ENCODE measurements at regions not wholly inside any gene's neighbourhood (a gene's known extent, or its start where the extent isn't known, plus 50 kb on each side); places are given as distances from the start of the nearest gene placed in this dataset.

DNA sequence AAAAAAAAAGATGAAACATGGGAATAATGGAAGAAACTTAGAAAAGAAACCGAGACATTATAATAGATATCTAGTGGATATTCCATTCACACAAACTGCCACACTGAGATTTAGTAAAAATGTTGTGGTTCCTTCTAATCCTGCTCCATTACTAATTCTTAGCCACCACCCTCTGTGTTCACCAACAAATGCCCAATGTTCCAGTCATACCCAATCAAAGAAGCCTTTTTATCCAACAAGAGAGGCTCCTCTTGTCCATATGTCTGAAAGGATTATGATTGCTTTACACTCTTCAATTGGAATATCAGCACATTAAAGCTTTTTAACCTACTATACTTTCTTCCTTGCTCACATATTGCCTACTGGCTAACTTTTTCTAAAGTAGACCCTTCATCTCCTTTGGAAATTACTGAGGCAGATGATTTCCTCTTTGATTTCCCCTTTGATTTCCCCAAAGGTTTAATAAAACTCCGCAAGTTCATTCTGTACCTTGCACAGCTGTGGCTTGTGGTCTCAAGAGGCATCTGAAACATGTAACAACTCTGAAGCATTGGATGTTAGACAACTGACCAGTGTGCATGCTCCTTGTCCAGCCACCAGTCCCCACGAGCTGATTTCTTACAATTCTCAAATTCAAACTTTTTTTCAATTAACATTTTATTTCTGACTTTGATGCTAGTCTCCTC lies 305.6 kb upstream of the LYPLAL1 start:
- in situ Hi-C loops (cut with HindIII; ENCODE audit: low pct_ligation_motif_present, low sequenced_read_pairs) = no loop called here
- peak overlapping the region; percentile 38 for H3K27ac ChIP-seq
- no peaks in the 10 kb centered on the region for H3K36me3 ChIP-seq (replicated peaks)
- no peak overlapping the region for H3K4me3 ChIP-seq (ENCODE audit: low read depth, low read length)
- H3K27me3 ChIP-seq (replicated peaks) = no peaks in the 10 kb centered on the region
- DNase-seq = peak; percentile 48
- TF ChIP-seq, protein P1, sequence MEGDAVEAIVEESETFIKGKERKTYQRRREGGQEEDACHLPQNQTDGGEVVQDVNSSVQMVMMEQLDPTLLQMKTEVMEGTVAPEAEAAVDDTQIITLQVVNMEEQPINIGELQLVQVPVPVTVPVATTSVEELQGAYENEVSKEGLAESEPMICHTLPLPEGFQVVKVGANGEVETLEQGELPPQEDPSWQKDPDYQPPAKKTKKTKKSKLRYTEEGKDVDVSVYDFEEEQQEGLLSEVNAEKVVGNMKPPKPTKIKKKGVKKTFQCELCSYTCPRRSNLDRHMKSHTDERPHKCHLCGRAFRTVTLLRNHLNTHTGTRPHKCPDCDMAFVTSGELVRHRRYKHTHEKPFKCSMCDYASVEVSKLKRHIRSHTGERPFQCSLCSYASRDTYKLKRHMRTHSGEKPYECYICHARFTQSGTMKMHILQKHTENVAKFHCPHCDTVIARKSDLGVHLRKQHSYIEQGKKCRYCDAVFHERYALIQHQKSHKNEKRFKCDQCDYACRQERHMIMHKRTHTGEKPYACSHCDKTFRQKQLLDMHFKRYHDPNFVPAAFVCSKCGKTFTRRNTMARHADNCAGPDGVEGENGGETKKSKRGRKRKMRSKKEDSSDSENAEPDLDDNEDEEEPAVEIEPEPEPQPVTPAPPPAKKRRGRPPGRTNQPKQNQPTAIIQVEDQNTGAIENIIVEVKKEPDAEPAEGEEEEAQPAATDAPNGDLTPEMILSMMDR (IDR thresholded peaks at IDR 0.05; ENCODE audit: low read depth, low read length, missing control alignments) = no peak

DNA sequence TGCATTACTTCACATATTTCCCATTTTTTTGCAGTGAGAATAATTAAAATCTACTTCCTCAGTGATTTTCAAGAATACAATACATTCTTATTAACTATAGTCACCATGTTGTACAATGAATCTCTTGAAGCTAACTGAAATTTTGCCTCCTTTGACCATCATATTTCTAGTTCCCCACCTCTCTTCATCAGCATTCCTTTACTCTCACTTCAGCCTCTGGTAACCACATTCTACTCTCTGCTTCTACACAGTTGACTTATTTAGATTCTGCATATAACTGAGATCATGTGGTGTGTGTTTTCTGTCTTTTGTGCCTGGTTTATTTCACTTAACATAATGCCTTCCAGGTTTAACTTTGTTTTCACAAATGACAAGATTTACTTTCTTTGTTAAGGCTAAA lies 304.4 kb upstream of the LYPLAL1 start:
- TF ChIP-seq, protein P1 (IDR thresholded peaks at IDR 0.05; ENCODE audit: low read depth, low read length, missing control alignments) = no peak
- Histone ChIP-seq H3K4me3 (ENCODE audit: low read depth, low read length) (no peak overlapping the region), H3K27ac (no peak overlapping the region), H3K27me3 (replicated peaks) (no peaks in the 10 kb centered on the region), H3K36me3 (replicated peaks) (no peaks in the 10 kb centered on the region)
- in situ Hi-C loops (cut with HindIII; ENCODE audit: low pct_ligation_motif_present, low sequenced_read_pairs) = no loop called here
- DNase-seq = no peak

DNA sequence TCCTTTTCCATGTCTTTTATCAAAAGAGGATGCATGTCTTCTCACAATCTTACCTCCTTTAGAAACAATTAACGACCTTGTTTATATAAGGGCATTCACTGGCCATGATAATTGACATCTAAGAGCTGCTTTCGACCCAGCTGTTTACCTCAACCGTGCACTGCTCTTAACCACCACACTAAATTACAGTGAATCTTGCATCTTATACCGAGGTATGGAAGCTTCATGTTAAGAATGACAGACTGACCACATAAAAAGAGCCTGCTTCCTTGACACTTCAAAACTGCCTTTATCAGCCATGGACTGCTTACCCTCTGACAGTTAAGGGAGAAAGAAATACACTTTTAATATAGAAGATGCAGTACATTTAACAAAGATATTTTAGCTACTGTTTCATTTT lies 301.7 kb upstream of the LYPLAL1 start:
- Histone ChIP-seq H3K36me3 (replicated peaks) (no peaks in the 10 kb centered on the region), H3K27ac (no peak overlapping the region), H3K4me3 (ENCODE audit: low read depth, low read length) (no peak overlapping the region), H3K27me3 (replicated peaks) (no peaks in the 10 kb centered on the region)
- no peak for DNase-seq
- TF ChIP-seq, protein P1 (IDR thresholded peaks at IDR 0.05; ENCODE audit: low read depth, low read length, missing control alignments) = no peak
- in situ Hi-C loops (cut with HindIII; ENCODE audit: low pct_ligation_motif_present, low sequenced_read_pairs) = no loop called here

- no peak for DNase-seq
- Histone ChIP-seq H3K36me3 (replicated peaks) (no peaks in the 10 kb centered on the region), H3K27ac (no peak overlapping the region), H3K27me3 (replicated peaks) (no peaks in the 10 kb centered on the region), H3K4me3 (ENCODE audit: low read depth, low read length) (no peak overlapping the region)
- in situ Hi-C loops (cut with HindIII; ENCODE audit: low pct_ligation_motif_present, low sequenced_read_pairs) = no loop called here
- TF ChIP-seq, protein P1 (IDR thresholded peaks at IDR 0.05; ENCODE audit: low read depth, low read length, missing control alignments) = no peak
These were observed 300.8 kb upstream of the LYPLAL1 start for GRCh38 chr1:218872928-218873327.

- no peaks in the 10 kb centered on the region for H3K36me3 ChIP-seq (replicated peaks)
- TF ChIP-seq, protein P1 (IDR thresholded peaks at IDR 0.05; ENCODE audit: low read depth, low read length, missing control alignments) = no peak
- H3K27me3 ChIP-seq (replicated peaks) = no peaks in the 10 kb centered on the region
- in situ Hi-C loops (cut with HindIII; ENCODE audit: low pct_ligation_motif_present, low sequenced_read_pairs) = no loop called here
- no peak overlapping the region for H3K4me3 ChIP-seq (ENCODE audit: low read depth, low read length)
- peak; percentile 92 for DNase-seq
- H3K27ac ChIP-seq = peak overlapping the region; percentile 74
These were observed 299.4 kb upstream of the LYPLAL1 start for GRCh38 chr1:218874313-218874712.
